PC-3 (cell line): ENCODE measurements at regions not wholly inside any gene's neighbourhood (a gene's known extent, or its start where the extent isn't known, plus 50 kb on each side); places are given as distances from the start of the nearest gene placed in this dataset.

Experiments used
- ATAC-seq: fragments of 200-7000 bp; cut with Tn5 transposase; 2 replicates; pipeline ENCODE4 v1.9.1; 2020; ENCODE audit warnings: mild to moderate bottlenecking, moderate library complexity
- BruUV-seq: library from RNA; stranded (reverse); fragments of 400-500 nt; replicated peaks from 2 replicates; lab custom pipeline; 2021; lab: Mats Ljungman, UMichigan
- CTCF ChIA-PET: fragments of 300-600 bp; sonication (Branson Sonifier 250); formaldehyde crosslinking; loops from one replicate; lab custom pipeline; 2022; ENCODE audit warnings: antibody characterized with exemption; lab: Charles Lee
- POLR2A ChIA-PET: fragments of 300-600 bp; sonication (Branson Sonifier 250); formaldehyde crosslinking; loops from one replicate; lab custom pipeline; 2022; ENCODE audit warnings: antibody characterized with exemption; ENCODE audit not compliant: unreplicated experiment; lab: Charles Lee
- DNase-seq: peaks from one replicate; pipeline ENCODE4 v3.0.0-alpha.2; 2015
- H2AFZ ChIP-seq: fragments of 300-600 bp; sonication (generic); 2 replicates; pipeline ENCODE4 v1.6.0; 2016; ENCODE audit warnings: antibody characterized with exemption, low read length
- H3F3A ChIP-seq: fragments of 300-600 bp; sonication (generic); one replicate; pipeline ENCODE4 v1.6.0; 2017; ENCODE audit warnings: antibody characterized with exemption, low read length, control low read depth, mild to moderate bottlenecking; ENCODE audit not compliant: unreplicated experiment
- H3K27ac ChIP-seq: fragments of 300-600 bp; sonication (generic); 2 replicates; pipeline ENCODE4 v1.5.1; 2016; ENCODE audit warnings: mild to moderate bottlenecking, low read length
- H3K27me3 ChIP-seq: fragments of 300-600 bp; sonication (generic); 2 replicates; pipeline ENCODE4 v1.6.1; 2016; ENCODE audit warnings: low read length, mixed read lengths
- H3K36me3 ChIP-seq: fragments of 300-600 bp; sonication (generic); 2 replicates; pipeline ENCODE4 v1.6.1; 2016; ENCODE audit warnings: low read depth, mixed run types, low read length, mixed read lengths
- H3K4me1 ChIP-seq: fragments of 300-600 bp; sonication (generic); 2 replicates; pipeline ENCODE4 v1.5.1; 2016; ENCODE audit warnings: low read length; ENCODE audit not compliant: insufficient read depth
- H3K4me2 ChIP-seq: fragments of 300-600 bp; sonication (generic); 2 replicates; pipeline ENCODE4 v1.6.0; 2016; ENCODE audit warnings: low read length
- H3K4me3 ChIP-seq: fragments of 300-600 bp; sonication (generic); 2 replicates; pipeline ENCODE4 v1.5.1; 2016; ENCODE audit warnings: mild to moderate bottlenecking, low read length, mixed read lengths
- H3K79me2 ChIP-seq: fragments of 300-600 bp; sonication (generic); 2 replicates; pipeline ENCODE4 v1.6.1; 2017; ENCODE audit warnings: low read length, mixed read lengths
- H3K9ac ChIP-seq: fragments of 300-600 bp; sonication (generic); 2 replicates; pipeline ENCODE4 v1.6.0; 2016; ENCODE audit warnings: mild to moderate bottlenecking, low read length
- H3K9me2 ChIP-seq: fragments of 300-600 bp; sonication (generic); replicated peaks from 2 replicates; pipeline ENCODE4 v1.6.1; 2016; ENCODE audit warnings: mixed run types, low read length, mixed read lengths
- H3K9me3 ChIP-seq: fragments of 300-600 bp; sonication (generic); 2 replicates; pipeline ENCODE4 v1.6.1; 2016; ENCODE audit warnings: low read length, mixed read lengths
- H4K20me1 ChIP-seq: fragments of 300-600 bp; sonication (generic); 2 replicates; pipeline ENCODE4 v1.6.1; 2016; ENCODE audit warnings: low read length, mixed read lengths
- CTCF ChIP-seq: fragments of 300-600 bp; sonication (generic); conservative IDR thresholded peaks from 2 replicates; pipeline ENCODE4 v1.5.1; 2017; ENCODE audit warnings: antibody characterized with exemption, low read depth, mild to moderate bottlenecking, low read length
- EZH2 ChIP-seq: fragments of 300-600 bp; sonication (generic); IDR thresholded peaks from one replicate; pipeline ENCODE4 v1.6.1; 2017; ENCODE audit warnings: antibody characterized with exemption, mild to moderate bottlenecking, low read length; ENCODE audit not compliant: unreplicated experiment
- EZH2phosphoT487 ChIP-seq: fragments of 300-600 bp; sonication (generic); IDR thresholded peaks from 2 replicates; pipeline ENCODE4 v1.6.1; 2018; ENCODE audit warnings: mild to moderate bottlenecking, antibody characterized with exemption, low read length, borderline replicate concordance
- intact Hi-C: fragments of 100-400 bp; cut with micrococcal nuclease; formaldehyde crosslinking; loops from 2 replicates; pipeline ENCODE4 v1.9.0; 2023

GRCh38 chr12:3945671-3946070, 72.5 kb upstream of the PARP11 start:
- no peaks in the 10 kb centered on the region for H3K79me2 ChIP-seq
- H3K9ac ChIP-seq: no peak overlapping the region
- TF ChIP-seq EZH2: no peak
- no peak for TF ChIP-seq EZH2phosphoT487
- no peak for TF ChIP-seq CTCF
- ChIA-PET CTCF (no interaction called here), POLR2A (no interaction called here)
- H3K27me3 ChIP-seq: peaks cover 42% of the 10 kb centered on the region
- BruUV-seq: no TSS peak
- H3K9me2 ChIP-seq: no peaks in the 10 kb centered on the region
- no peak for ATAC-seq
- H3K4me3 ChIP-seq: no peak overlapping the region
- H3K4me2 ChIP-seq: no peak overlapping the region
- DNase-seq: no peak
- no peaks in the 10 kb centered on the region for H3K9me3 ChIP-seq
- H4K20me1 ChIP-seq: no peaks in the 10 kb centered on the region
- H2AFZ ChIP-seq: no peak overlapping the region
- H3F3A ChIP-seq: no peaks in the 10 kb centered on the region
- no peaks in the 10 kb centered on the region for H3K36me3 ChIP-seq
- H3K27ac ChIP-seq: no peak overlapping the region
- intact Hi-C loops: no loop called here
- H3K4me1 ChIP-seq: no peaks in the 10 kb centered on the region

- DNase-seq (no peak), ATAC-seq (no peak)
- Histone ChIP-seq H4K20me1 (no peaks in the 10 kb centered on the region), H3F3A (no peaks in the 10 kb centered on the region), H3K79me2 (no peaks in the 10 kb centered on the region), H3K9me2 (no peaks in the 10 kb centered on the region), H3K4me3 (no peak overlapping the region), H3K27ac (no peak overlapping the region), H3K27me3 (peaks cover 36% of the 10 kb centered on the region), H3K9me3 (no peaks in the 10 kb centered on the region), H3K4me2 (no peak overlapping the region), H3K4me1 (no peaks in the 10 kb centered on the region), H3K36me3 (no peaks in the 10 kb centered on the region), H3K9ac (no peak overlapping the region), H2AFZ (no peak overlapping the region)
- TF ChIP-seq CTCF (no peak), EZH2 (no peak), EZH2phosphoT487 (no peak)
- ChIA-PET POLR2A (no interaction called here), CTCF (no interaction called here)
- no TSS peak for BruUV-seq
- intact Hi-C loops: no loop called here
Measured at GRCh38 chr12:3944620-3945019, 71.4 kb upstream of the PARP11 start.

- Histone ChIP-seq H3K36me3 (no peaks in the 10 kb centered on the region), H3K4me3 (no peak overlapping the region), H4K20me1 (no peaks in the 10 kb centered on the region), H3K79me2 (no peaks in the 10 kb centered on the region), H3K9me2 (no peaks in the 10 kb centered on the region), H2AFZ (no peak overlapping the region), H3K4me2 (no peak overlapping the region), H3K9me3 (no peaks in the 10 kb centered on the region), H3F3A (no peaks in the 10 kb centered on the region), H3K27ac (no peak overlapping the region), H3K27me3 (peaks cover 30% of the 10 kb centered on the region; the same call in 1 of the 2 replicates), H3K9ac (no peak overlapping the region), H3K4me1 (no peaks in the 10 kb centered on the region)
- intact Hi-C loops: no loop called here
- TF ChIP-seq EZH2phosphoT487: no peak
- TF ChIP-seq EZH2: no peak
- TF ChIP-seq CTCF: no peak
- DNase-seq (no peak), ATAC-seq (no peak)
- no TSS peak for BruUV-seq
- POLR2A ChIA-PET: no interaction called here
- CTCF ChIA-PET: no interaction called here
Measured at GRCh38 chr12:3938042-3938544, 64.9 kb upstream of the PARP11 start.
